ENCODE measurements at regions not wholly inside any gene's neighbourhood (a gene's known extent, or its start where the extent isn't known, plus 50 kb on each side); places are given as distances from the start of the nearest gene placed in this dataset.

GRCh38 chr11:32028201-32028600 is 62.7 kb upstream of the RCN1 start:
- no peak overlapping the region for H2AFZ ChIP-seq (ENCODE audit: low read depth)
- H3K36me3 ChIP-seq (ENCODE audit: insufficient read depth), result no peaks in the 10 kb centered on the region
- no peaks in the 10 kb centered on the region for H4K20me1 ChIP-seq (ENCODE audit: insufficient read depth)
- no peak for TF ChIP-seq CTCF (conservative IDR thresholded peaks at IDR 0.05; ENCODE audit: low read depth, low read length)
- no peak overlapping the region for H3K4me3 ChIP-seq (IDR thresholded peaks at IDR 0.05; ENCODE audit: insufficient read depth, low read depth, low read length)
- H3K4me1 ChIP-seq (ENCODE audit: low read depth, poor library complexity, severe bottlenecking), result no peaks in the 10 kb centered on the region
- H3K27me3 ChIP-seq (ENCODE audit: insufficient read depth, low read depth), result no peaks in the 10 kb centered on the region
- no peak overlapping the region for H3K4me2 ChIP-seq
- H3K79me2 ChIP-seq (ENCODE audit: insufficient read depth, low read depth), result no peaks in the 10 kb centered on the region
- no peak overlapping the region for H3K27ac ChIP-seq
- no peak overlapping the region for H3K9ac ChIP-seq

DNA sequence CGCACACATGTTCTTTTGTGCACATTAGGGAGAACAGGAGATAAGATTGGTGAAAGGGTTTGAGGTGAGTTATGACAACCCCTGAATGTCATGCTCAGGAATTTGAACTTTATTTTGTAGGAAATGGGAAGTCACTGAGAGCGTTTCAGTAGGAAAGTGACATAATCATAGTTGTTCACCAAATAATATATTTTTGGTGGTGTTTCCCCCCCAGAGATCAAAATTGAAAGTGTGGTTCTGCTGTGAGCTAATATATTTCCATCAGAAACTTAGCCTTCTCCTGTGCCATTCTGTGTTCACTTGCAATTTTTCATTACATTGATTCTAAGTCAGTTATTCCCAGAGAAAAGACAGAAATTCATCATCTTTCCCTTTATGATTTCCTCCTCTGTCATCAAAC is 64.1 kb upstream of the RCN1 start:
- H3K4me2 ChIP-seq, result no peak overlapping the region
- no peak for TF ChIP-seq CTCF (conservative IDR thresholded peaks at IDR 0.05; ENCODE audit: low read depth, low read length)
- no peak overlapping the region for H2AFZ ChIP-seq (ENCODE audit: low read depth)
- no peak overlapping the region for H3K9ac ChIP-seq
- H3K27me3 ChIP-seq (ENCODE audit: insufficient read depth, low read depth), result no peaks in the 10 kb centered on the region
- H4K20me1 ChIP-seq (ENCODE audit: insufficient read depth), result no peaks in the 10 kb centered on the region
- no peaks in the 10 kb centered on the region for H3K4me1 ChIP-seq (ENCODE audit: low read depth, poor library complexity, severe bottlenecking)
- no peak overlapping the region for H3K4me3 ChIP-seq (IDR thresholded peaks at IDR 0.05; ENCODE audit: insufficient read depth, low read depth, low read length)
- H3K79me2 ChIP-seq (ENCODE audit: insufficient read depth, low read depth), result no peaks in the 10 kb centered on the region
- H3K27ac ChIP-seq, result no peak overlapping the region
- no peaks in the 10 kb centered on the region for H3K36me3 ChIP-seq (ENCODE audit: insufficient read depth)

- Histone ChIP-seq H3K36me3 (ENCODE audit: insufficient read depth) (no peaks in the 10 kb centered on the region), H2AFZ (ENCODE audit: low read depth) (no peak overlapping the region), H3K27ac (no peak overlapping the region), H3K4me3 (IDR thresholded peaks at IDR 0.05; ENCODE audit: insufficient read depth, low read depth, low read length) (no peak overlapping the region), H3K27me3 (ENCODE audit: insufficient read depth, low read depth) (no peaks in the 10 kb centered on the region), H3K4me2 (no peak overlapping the region), H3K79me2 (ENCODE audit: insufficient read depth, low read depth) (no peaks in the 10 kb centered on the region), H4K20me1 (ENCODE audit: insufficient read depth) (no peaks in the 10 kb centered on the region), H3K9ac (no peak overlapping the region), H3K4me1 (ENCODE audit: low read depth, poor library complexity, severe bottlenecking) (no peaks in the 10 kb centered on the region)
- TF ChIP-seq CTCF (conservative IDR thresholded peaks at IDR 0.05; ENCODE audit: low read depth, low read length), result no peak
Observed at GRCh38 chr11:32024948-32025347, 65.9 kb upstream of the RCN1 start.

DNA sequence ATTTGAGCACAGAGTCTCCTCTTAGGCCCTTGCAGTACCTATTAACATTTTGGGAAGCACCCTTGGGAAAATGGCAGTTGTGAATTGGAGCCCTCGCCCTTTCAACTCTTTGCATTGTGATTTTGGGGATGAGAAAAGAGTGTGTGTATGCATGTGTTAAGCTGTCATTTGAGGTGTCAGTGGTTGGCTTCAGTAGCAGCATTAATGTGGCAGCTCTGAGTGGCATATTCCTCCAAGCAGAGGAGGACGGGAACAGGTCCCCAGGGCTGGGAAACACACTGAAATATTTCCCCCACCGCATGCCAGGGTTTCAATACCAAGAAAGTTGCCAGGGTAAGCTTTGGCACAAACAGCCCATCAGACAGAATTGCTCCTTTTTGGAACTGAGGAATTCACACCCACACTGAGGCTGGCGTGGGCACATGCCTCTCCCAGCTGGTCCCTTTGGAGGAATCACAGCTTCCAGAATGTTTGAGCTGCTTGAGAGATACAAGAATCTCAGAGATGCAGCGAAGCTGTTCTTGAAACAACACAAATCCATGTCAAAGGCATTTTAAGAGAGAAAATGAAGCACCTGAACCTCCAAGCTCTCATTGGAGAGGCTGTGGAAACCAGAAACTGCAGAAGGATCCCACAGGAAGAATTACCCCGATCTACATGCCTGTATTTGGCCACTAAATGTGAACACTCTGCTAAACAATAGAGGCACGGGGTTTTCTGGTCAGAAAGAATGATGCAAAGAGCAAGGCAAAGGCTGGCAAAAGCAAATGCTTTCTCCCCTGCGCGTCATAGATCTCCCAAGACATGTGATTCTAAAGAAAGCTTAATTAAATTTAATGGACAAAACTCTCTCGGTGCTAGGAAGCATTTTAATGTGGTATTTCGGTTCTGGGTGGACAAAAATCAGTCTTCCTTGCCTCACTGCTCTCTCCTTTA is 67.2 kb upstream of the RCN1 start:
- no peak for TF ChIP-seq CTCF (conservative IDR thresholded peaks at IDR 0.05; ENCODE audit: low read depth, low read length)
- no peaks in the 10 kb centered on the region for H3K79me2 ChIP-seq (ENCODE audit: insufficient read depth, low read depth)
- H2AFZ ChIP-seq (ENCODE audit: low read depth), result no peak overlapping the region
- H3K36me3 ChIP-seq (ENCODE audit: insufficient read depth), result no peaks in the 10 kb centered on the region
- no peak overlapping the region for H3K4me2 ChIP-seq
- no peaks in the 10 kb centered on the region for H3K27me3 ChIP-seq (ENCODE audit: insufficient read depth, low read depth)
- no peaks in the 10 kb centered on the region for H4K20me1 ChIP-seq (ENCODE audit: insufficient read depth)
- H3K4me1 ChIP-seq (ENCODE audit: low read depth, poor library complexity, severe bottlenecking), result no peaks in the 10 kb centered on the region
- H3K27ac ChIP-seq, result no peak overlapping the region
- no peak overlapping the region for H3K4me3 ChIP-seq (IDR thresholded peaks at IDR 0.05; ENCODE audit: insufficient read depth, low read depth, low read length)
- no peak overlapping the region for H3K9ac ChIP-seq

Data from KMS-11 (cell line).